ENCODE measurements at regions not wholly inside any gene's neighbourhood (a gene's known extent, or its start where the extent isn't known, plus 50 kb on each side); places are given as distances from the start of the nearest gene placed in this dataset.

GRCh38 chrX:145673841-145674240 lies 143.8 kb upstream of the SLITRK2 start:
- no peak for TF ChIP-seq NR2F2 (IDR thresholded peaks at IDR 0.05)
- TF ChIP-seq FOXA1 (IDR thresholded peaks at IDR 0.05) = no peak
- TF ChIP-seq SP1 (IDR thresholded peaks at IDR 0.05) = no peak
- no peak for TF ChIP-seq ATF3 (IDR thresholded peaks at IDR 0.05)
- no peak for TF ChIP-seq GABPA (IDR thresholded peaks at IDR 0.05 in 1 of 2, conservative IDR thresholded peaks at IDR 0.05 in 1 of 2)
- TF ChIP-seq TAF1 (conservative IDR thresholded peaks at IDR 0.05) = no peak
- H3K4me1 ChIP-seq (ENCODE audit: control insufficient read depth in 4 of 4, insufficient read depth in 4 of 4, low read length in 3 of 4) = no peaks in the 10 kb centered on the region
- no peaks in the 10 kb centered on the region for H3K27me3 ChIP-seq (ENCODE audit: control insufficient read depth in 4 of 4, insufficient read depth in 4 of 4, low read length in 3 of 4)
- no peak for DNase-seq (ENCODE audit: low spot score)
- no peak overlapping the region for H3K27ac ChIP-seq (ENCODE audit: low read depth in 1 of 2, low read length in 2 of 2)
- H3K9ac ChIP-seq (ENCODE audit: low read depth in 1 of 2, low read length in 2 of 2) = no peak overlapping the region
- no peaks in the 10 kb centered on the region for H3K36me3 ChIP-seq (ENCODE audit: control insufficient read depth in 4 of 4, insufficient read depth in 3 of 4, low read depth in 1 of 4, low read length in 3 of 4)
- no peak overlapping the region for H3K4me3 ChIP-seq (ENCODE audit: low read depth in 1 of 3, low read length in 3 of 3)
- no peaks in the 10 kb centered on the region for H3K9me3 ChIP-seq (ENCODE audit: control insufficient read depth in 4 of 4, low read length in 3 of 4)
- 79% methylated on average over 4 of the region's 4 CpGs for WGBS

DNA sequence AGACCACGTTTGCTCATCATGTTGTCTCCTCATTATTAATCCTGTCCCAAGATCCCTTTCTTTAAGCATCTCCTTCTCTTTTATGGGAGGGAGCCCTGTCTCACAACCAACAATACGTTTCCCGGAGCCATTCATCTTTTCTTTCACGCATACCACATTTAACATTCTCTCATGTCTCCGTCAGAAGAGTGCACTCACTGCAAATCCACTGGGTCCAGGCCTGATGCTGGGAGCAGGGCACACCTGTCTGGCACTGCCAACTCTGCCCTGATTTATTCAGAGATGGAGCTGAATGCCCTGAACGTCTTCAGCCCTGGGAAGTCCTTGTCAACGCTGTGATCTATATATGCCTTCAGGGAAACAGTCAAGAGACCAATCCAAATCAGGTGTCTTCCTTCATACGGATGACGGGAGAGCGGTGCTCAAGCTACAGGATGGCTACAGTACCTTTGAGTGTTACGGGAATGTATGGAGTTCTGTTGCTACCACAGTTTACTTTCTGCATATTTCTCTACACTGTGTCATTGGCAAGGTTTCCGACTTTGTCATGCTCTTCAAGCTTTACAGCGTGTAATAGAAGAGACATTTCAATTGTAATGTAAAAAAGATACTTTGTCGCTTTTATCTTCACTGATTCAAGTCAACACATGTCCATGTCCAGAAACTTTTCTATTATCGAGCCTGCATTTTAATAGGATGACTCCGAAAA lies 140.4 kb upstream of the SLITRK2 start:
- H3K27me3 ChIP-seq (ENCODE audit: control insufficient read depth in 4 of 4, insufficient read depth in 4 of 4, low read length in 3 of 4) = no peaks in the 10 kb centered on the region
- no peak overlapping the region for H3K27ac ChIP-seq (ENCODE audit: low read depth in 1 of 2, low read length in 2 of 2)
- no peaks in the 10 kb centered on the region for H3K36me3 ChIP-seq (ENCODE audit: control insufficient read depth in 4 of 4, insufficient read depth in 3 of 4, low read depth in 1 of 4, low read length in 3 of 4)
- TF ChIP-seq EGR1 (IDR thresholded peaks at IDR 0.05; ENCODE audit: low read depth in 2 of 2) (no peak), NR2F2 (IDR thresholded peaks at IDR 0.05) (no peak)
- no peak overlapping the region for H3K4me3 ChIP-seq (ENCODE audit: low read depth in 1 of 3, low read length in 3 of 3)
- no peaks in the 10 kb centered on the region for H3K4me1 ChIP-seq (ENCODE audit: control insufficient read depth in 4 of 4, insufficient read depth in 4 of 4, low read length in 3 of 4)
- 80% methylated on average over 16 of the region's 16 CpGs for WGBS
- H3K9me3 ChIP-seq (ENCODE audit: control insufficient read depth in 4 of 4, low read length in 3 of 4) = no peaks in the 10 kb centered on the region
- DNase-seq (ENCODE audit: low spot score) = no peak
- H3K9ac ChIP-seq (ENCODE audit: low read depth in 1 of 2, low read length in 2 of 2) = no peak overlapping the region

DNA sequence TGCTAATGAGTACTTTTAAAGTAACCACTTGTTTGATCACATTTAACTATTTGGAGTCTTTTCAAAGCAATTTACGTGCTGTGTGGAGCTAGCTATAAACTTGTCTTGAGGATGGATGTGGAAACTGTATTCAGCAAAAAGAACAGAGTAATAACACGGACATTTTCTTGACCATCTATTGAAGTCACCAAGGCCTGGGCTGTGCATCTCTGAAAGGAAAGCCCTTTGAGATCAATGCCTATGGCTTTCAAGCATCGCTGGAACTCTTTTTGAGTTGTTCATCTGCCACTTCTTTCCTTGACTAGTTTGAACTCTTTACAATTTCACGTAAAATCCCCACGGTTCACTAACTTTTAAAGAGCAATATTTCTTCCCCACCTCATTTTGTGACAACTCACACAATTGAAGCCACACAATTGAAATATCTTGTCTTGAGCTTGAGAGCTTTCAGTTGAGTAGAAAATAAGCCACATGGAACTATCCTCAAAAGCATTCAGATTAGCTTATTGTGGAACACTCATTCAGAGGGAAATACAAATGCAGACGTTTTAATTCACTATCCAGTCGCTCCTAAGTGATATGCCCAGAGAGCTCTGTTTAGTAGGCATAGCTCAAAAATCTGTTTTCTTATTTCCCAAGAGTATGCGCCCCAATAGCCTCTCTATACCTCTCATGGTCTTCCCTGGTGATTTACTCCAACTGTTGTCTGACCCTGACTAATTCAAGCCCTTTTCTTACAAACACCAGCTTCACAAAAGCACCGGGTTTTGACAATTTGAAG lies 134.9 kb upstream of the SLITRK2 start:
- no peaks in the 10 kb centered on the region for H3K36me3 ChIP-seq (ENCODE audit: control insufficient read depth in 4 of 4, insufficient read depth in 3 of 4, low read depth in 1 of 4, low read length in 3 of 4)
- no peak overlapping the region for H3K27ac ChIP-seq (ENCODE audit: low read depth in 1 of 2, low read length in 2 of 2)
- no peak for DNase-seq (ENCODE audit: low spot score)
- TF ChIP-seq, protein P1, sequence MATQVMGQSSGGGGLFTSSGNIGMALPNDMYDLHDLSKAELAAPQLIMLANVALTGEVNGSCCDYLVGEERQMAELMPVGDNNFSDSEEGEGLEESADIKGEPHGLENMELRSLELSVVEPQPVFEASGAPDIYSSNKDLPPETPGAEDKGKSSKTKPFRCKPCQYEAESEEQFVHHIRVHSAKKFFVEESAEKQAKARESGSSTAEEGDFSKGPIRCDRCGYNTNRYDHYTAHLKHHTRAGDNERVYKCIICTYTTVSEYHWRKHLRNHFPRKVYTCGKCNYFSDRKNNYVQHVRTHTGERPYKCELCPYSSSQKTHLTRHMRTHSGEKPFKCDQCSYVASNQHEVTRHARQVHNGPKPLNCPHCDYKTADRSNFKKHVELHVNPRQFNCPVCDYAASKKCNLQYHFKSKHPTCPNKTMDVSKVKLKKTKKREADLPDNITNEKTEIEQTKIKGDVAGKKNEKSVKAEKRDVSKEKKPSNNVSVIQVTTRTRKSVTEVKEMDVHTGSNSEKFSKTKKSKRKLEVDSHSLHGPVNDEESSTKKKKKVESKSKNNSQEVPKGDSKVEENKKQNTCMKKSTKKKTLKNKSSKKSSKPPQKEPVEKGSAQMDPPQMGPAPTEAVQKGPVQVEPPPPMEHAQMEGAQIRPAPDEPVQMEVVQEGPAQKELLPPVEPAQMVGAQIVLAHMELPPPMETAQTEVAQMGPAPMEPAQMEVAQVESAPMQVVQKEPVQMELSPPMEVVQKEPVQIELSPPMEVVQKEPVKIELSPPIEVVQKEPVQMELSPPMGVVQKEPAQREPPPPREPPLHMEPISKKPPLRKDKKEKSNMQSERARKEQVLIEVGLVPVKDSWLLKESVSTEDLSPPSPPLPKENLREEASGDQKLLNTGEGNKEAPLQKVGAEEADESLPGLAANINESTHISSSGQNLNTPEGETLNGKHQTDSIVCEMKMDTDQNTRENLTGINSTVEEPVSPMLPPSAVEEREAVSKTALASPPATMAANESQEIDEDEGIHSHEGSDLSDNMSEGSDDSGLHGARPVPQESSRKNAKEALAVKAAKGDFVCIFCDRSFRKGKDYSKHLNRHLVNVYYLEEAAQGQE (IDR thresholded peaks at IDR 0.05) = no peak
- TF ChIP-seq CTCF (IDR thresholded peaks at IDR 0.05; ENCODE audit: low read depth, low read length, missing input control) = no peak
- TF ChIP-seq MAX (IDR thresholded peaks at IDR 0.05) = no peak
- no peak for TF ChIP-seq RXRA (IDR thresholded peaks at IDR 0.05)
- TF ChIP-seq EGR1 (IDR thresholded peaks at IDR 0.05; ENCODE audit: low read depth in 2 of 2) = no peak
- TF ChIP-seq HNF4G (IDR thresholded peaks at IDR 0.05) = no peak
- TF ChIP-seq SP1 (IDR thresholded peaks at IDR 0.05) = no peak
- TF ChIP-seq HNF4A (conservative IDR thresholded peaks at IDR 0.05) = no peak
- TF ChIP-seq YY1 (IDR thresholded peaks at IDR 0.05) = no peak
- TF ChIP-seq FOXA2 (IDR thresholded peaks at IDR 0.05) = no peak
- TF ChIP-seq GABPA (IDR thresholded peaks at IDR 0.05 in 1 of 2, conservative IDR thresholded peaks at IDR 0.05 in 1 of 2) = no peak
- no peak for TF ChIP-seq ZBTB33 (IDR thresholded peaks at IDR 0.05)
- TF ChIP-seq ATF3 (IDR thresholded peaks at IDR 0.05) = no peak
- H3K9me3 ChIP-seq (ENCODE audit: control insufficient read depth in 4 of 4, low read length in 3 of 4) = no peaks in the 10 kb centered on the region
- no peaks in the 10 kb centered on the region for H3K4me1 ChIP-seq (ENCODE audit: control insufficient read depth in 4 of 4, insufficient read depth in 4 of 4, low read length in 3 of 4)
- H3K4me3 ChIP-seq (ENCODE audit: low read depth in 1 of 3, low read length in 3 of 3) = no peak overlapping the region
- WGBS = 63% methylated on average over 9 of the region's 9 CpGs
- no peak overlapping the region for H3K9ac ChIP-seq (ENCODE audit: low read depth in 1 of 2, low read length in 2 of 2)
- H3K27me3 ChIP-seq (ENCODE audit: control insufficient read depth in 4 of 4, insufficient read depth in 4 of 4, low read length in 3 of 4) = no peaks in the 10 kb centered on the region
